MM.1S (cell line): ENCODE measurements at regions not wholly inside any gene's neighbourhood (a gene's known extent, or its start where the extent isn't known, plus 50 kb on each side); places are given as distances from the start of the nearest gene placed in this dataset.

Experiments
- DNase-seq: peaks from one replicate; pipeline ENCODE4 v3.0.0-alpha.2; 2015
- H2AFZ ChIP-seq: fragments of 300-600 bp; sonication (generic); 2 replicates; pipeline ENCODE4 v1.6.0; 2016; ENCODE audit warnings: antibody characterized with exemption, low read length
- H3F3A ChIP-seq: fragments of 300-600 bp; sonication (generic); 2 replicates; pipeline ENCODE4 v1.6.1; 2016; ENCODE audit warnings: mild to moderate bottlenecking, antibody characterized with exemption, low read length, moderate library complexity, mixed read lengths; ENCODE audit not compliant: insufficient read depth
- H3K27ac ChIP-seq: fragments of 300-600 bp; sonication (generic); 2 replicates; pipeline ENCODE4 v1.5.1; 2016; ENCODE audit warnings: mild to moderate bottlenecking, low read length
- H3K27me3 ChIP-seq: fragments of 300-600 bp; sonication (generic); replicated peaks from 2 replicates; pipeline ENCODE4 v1.6.0; 2016; ENCODE audit warnings: low read length; ENCODE audit not compliant: insufficient read depth
- H3K36me3 ChIP-seq: fragments of 300-600 bp; sonication (generic); replicated peaks from 2 replicates; pipeline ENCODE4 v1.6.1; 2016; ENCODE audit warnings: mild to moderate bottlenecking, low read length, mixed read lengths; ENCODE audit not compliant: insufficient read depth
- H3K4me1 ChIP-seq: fragments of 300-600 bp; sonication (generic); 2 replicates; pipeline ENCODE4 v1.6.1; 2016; ENCODE audit warnings: low read length, mixed read lengths
- H3K4me2 ChIP-seq: fragments of 300-600 bp; sonication (generic); 2 replicates; pipeline ENCODE4 v1.6.0; 2016; ENCODE audit warnings: low read depth, low read length
- H3K4me3 ChIP-seq: fragments of 300-600 bp; sonication (generic); 2 replicates; pipeline ENCODE4 v1.5.1; 2016; ENCODE audit warnings: low read length, mixed read lengths
- H3K79me2 ChIP-seq: fragments of 300-600 bp; sonication (generic); 2 replicates; pipeline ENCODE4 v1.6.1; 2016; ENCODE audit warnings: mixed run types, low read length, mixed read lengths
- H3K9ac ChIP-seq: fragments of 300-600 bp; sonication (generic); 2 replicates; pipeline ENCODE4 v1.6.1; 2016; ENCODE audit warnings: low read length, mixed read lengths
- H3K9me2 ChIP-seq: fragments of 300-600 bp; sonication (generic); replicated peaks from 2 replicates; pipeline ENCODE4 v1.6.1; 2016; ENCODE audit warnings: mild to moderate bottlenecking, low read length, mixed read lengths; ENCODE audit not compliant: insufficient read depth
- H3K9me3 ChIP-seq: fragments of 300-600 bp; sonication (generic); replicated peaks from 2 replicates; pipeline ENCODE4 v1.6.1; 2016; ENCODE audit warnings: mild to moderate bottlenecking, low read length, mixed read lengths; ENCODE audit not compliant: insufficient read depth
- H4K20me1 ChIP-seq: fragments of 300-600 bp; sonication (generic); 2 replicates; pipeline ENCODE4 v1.6.1; 2016; ENCODE audit warnings: mild to moderate bottlenecking, low read length, moderate library complexity, mixed read lengths; ENCODE audit not compliant: insufficient read depth
- CTCF ChIP-seq: fragments of 300-600 bp; sonication (generic); IDR thresholded peaks from 2 replicates; pipeline ENCODE4 v1.5.1; 2016; ENCODE audit warnings: antibody characterized with exemption, low read length, mixed read lengths
- EZH2 ChIP-seq: fragments of 300-600 bp; sonication (generic); optimal IDR thresholded peaks from 2 replicates; pipeline ENCODE3; 2017; ENCODE audit warnings: low read depth, mild to moderate bottlenecking, antibody characterized with exemption, low read length, mixed read lengths
- EZH2phosphoT487 ChIP-seq: fragments of 300-600 bp; sonication (generic); IDR thresholded peaks from 2 replicates; pipeline ENCODE4 v1.6.1; 2018; ENCODE audit warnings: antibody characterized with exemption, low read length

- Histone ChIP-seq H3F3A (no peaks in the 10 kb centered on the region), H3K9me3 (no peaks in the 10 kb centered on the region), H3K36me3 (no peaks in the 10 kb centered on the region), H4K20me1 (no peaks in the 10 kb centered on the region), H3K27me3 (no peaks in the 10 kb centered on the region), H3K79me2 (no peaks in the 10 kb centered on the region), H3K4me3 (no peak overlapping the region), H3K27ac (no peak overlapping the region), H3K9ac (no peak overlapping the region), H3K4me1 (no peaks in the 10 kb centered on the region), H2AFZ (no peak overlapping the region), H3K9me2 (no peaks in the 10 kb centered on the region), H3K4me2 (no peak overlapping the region)
- TF ChIP-seq EZH2phosphoT487 (no peak), EZH2 (no peak), CTCF (no peak)
- no peak for DNase-seq
These were observed 148.7 kb upstream of the B3GAT1 start for GRCh38 chr11:134560566-134561330.

GRCh38 chr11:134560066-134560465 is 148.0 kb upstream of the B3GAT1 start:
- H3K4me2 ChIP-seq, result no peak overlapping the region

GRCh38 chr11:134559602-134559962 is 147.5 kb upstream of the B3GAT1 start:
- H3K4me2 ChIP-seq, result no peak overlapping the region
- H3K36me3 ChIP-seq, result no peaks in the 10 kb centered on the region

More at GRCh38 chr11:134560066-134560465, 148.0 kb upstream of the B3GAT1 start:
- H3K27me3 ChIP-seq, result no peaks in the 10 kb centered on the region
- H3K9me3 ChIP-seq, result no peaks in the 10 kb centered on the region
- DNase-seq, result no peak
- H3K79me2 ChIP-seq, result no peaks in the 10 kb centered on the region
- no peaks in the 10 kb centered on the region for H3K4me1 ChIP-seq
- no peaks in the 10 kb centered on the region for H3F3A ChIP-seq
- no peak overlapping the region for H2AFZ ChIP-seq
- H4K20me1 ChIP-seq, result no peaks in the 10 kb centered on the region
- no peaks in the 10 kb centered on the region for H3K9me2 ChIP-seq
- H3K9ac ChIP-seq, result no peak overlapping the region
- no peak overlapping the region for H3K27ac ChIP-seq
- H3K36me3 ChIP-seq, result no peaks in the 10 kb centered on the region
- TF ChIP-seq EZH2, result no peak
- H3K4me3 ChIP-seq, result no peak overlapping the region

More at GRCh38 chr11:134559602-134559962, 147.5 kb upstream of the B3GAT1 start:
- TF ChIP-seq EZH2 (no peak), EZH2phosphoT487 (no peak), CTCF (no peak)
- Histone ChIP-seq H3F3A (no peaks in the 10 kb centered on the region), H3K4me3 (no peak overlapping the region), H4K20me1 (no peaks in the 10 kb centered on the region), H2AFZ (no peak overlapping the region), H3K79me2 (no peaks in the 10 kb centered on the region), H3K27ac (no peak overlapping the region), H3K9ac (no peak overlapping the region), H3K9me3 (no peaks in the 10 kb centered on the region), H3K9me2 (no peaks in the 10 kb centered on the region), H3K27me3 (no peaks in the 10 kb centered on the region), H3K4me1 (no peaks in the 10 kb centered on the region)
- no peak for DNase-seq
